ENCODE measurements at regions not wholly inside any gene's neighbourhood (a gene's known extent, or its start where the extent isn't known, plus 50 kb on each side); places are given as distances from the start of the nearest gene placed in this dataset.

GRCh38 chr2:200725596-200725995 is 86.1 kb upstream of the BZW1 start:
- DNase-seq (ENCODE audit: low read depth in 4 of 4, low spot score in 2 of 4), result no peak

DNA sequence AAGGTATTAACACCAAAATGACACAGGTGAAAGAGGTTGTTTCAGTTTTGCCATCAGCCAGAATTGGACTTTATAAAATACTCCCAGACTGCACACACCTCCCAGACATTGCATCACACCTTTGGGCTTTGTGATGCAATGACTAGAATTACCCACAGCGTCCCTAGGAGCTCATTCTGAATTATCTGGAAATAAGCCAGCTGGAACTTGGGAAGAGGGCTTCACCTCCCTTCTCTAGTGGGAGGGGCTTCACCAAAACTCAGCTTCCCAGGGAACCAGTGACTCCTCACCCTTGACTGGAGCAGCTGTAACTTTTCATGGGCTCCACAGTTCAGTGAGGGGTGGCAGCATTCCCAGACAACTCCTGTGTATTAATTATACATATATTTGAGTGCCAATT is 83.1 kb upstream of the BZW1 start:
- no peak for DNase-seq (ENCODE audit: low read depth in 4 of 4, low spot score in 2 of 4)

DNA sequence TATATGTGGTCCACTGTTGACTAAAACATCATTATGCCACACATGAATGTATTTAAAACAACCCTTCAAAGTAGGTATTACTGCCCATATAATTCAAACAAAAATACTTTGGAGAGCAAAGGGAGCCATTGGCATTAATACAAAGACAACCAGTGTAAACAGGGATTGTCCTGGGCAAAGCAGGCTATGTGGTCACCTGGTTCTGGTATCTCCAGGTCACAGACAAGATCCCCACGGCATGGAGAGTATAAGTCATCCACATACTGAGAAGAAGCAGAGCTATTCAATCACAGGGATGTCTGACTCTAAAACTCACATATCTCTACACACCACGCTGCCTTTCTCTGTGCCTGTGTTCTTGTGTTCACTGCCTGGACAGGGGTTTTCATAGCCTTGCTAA is 81.4 kb upstream of the BZW1 start:
- no peak for DNase-seq (ENCODE audit: low read depth in 4 of 4, low spot score in 2 of 4)

- DNase-seq (ENCODE audit: low read depth in 4 of 4, low spot score in 2 of 4), result no peak
These were observed 80.8 kb upstream of the BZW1 start for GRCh38 chr2:200730960-200731359.

- DNase-seq (ENCODE audit: low read depth in 4 of 4, low spot score in 2 of 4), result no peak
These were observed 78.8 kb upstream of the BZW1 start for GRCh38 chr2:200732866-200733265.

GRCh38 chr2:200733713-200734198 is 78.0 kb upstream of the BZW1 start:
- DNase-seq (ENCODE audit: low read depth in 4 of 4, low spot score in 2 of 4), result no peak

GRCh38 chr2:200735061-200735460 is 76.6 kb upstream of the BZW1 start:
- DNase-seq (ENCODE audit: low read depth in 4 of 4, low spot score in 2 of 4), result no peak

DNA sequence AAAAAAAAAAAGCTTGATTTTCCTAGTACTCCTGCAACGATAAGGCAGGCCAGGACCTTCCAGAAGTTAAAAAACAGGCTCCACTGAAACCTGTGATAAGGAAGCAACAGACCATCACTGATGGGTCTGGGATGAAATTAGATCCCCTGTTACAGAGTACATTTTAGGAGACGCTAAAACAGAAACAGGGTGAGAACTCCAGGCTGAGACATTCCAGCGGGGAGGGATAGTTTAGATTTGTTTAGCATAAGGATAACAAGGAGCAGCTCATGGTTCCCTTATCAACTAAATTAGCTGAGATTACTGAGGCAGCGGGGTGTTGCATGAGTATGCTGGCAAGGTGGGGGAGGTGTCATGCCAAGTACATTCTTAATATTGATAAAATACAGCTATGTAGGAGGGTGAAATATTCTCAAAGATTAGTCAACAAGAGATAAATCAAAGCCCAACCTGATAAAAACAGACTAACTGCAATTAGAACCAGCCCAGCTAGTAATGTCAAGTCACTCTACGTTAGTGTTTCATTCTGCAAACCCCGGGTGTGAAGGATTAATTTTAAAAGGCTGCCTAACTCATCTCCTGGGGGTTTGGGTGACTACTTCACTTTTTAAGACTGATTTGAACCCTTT is 75.0 kb upstream of the BZW1 start:
- DNase-seq (ENCODE audit: low read depth in 4 of 4, low spot score in 2 of 4), result no peak

DNA sequence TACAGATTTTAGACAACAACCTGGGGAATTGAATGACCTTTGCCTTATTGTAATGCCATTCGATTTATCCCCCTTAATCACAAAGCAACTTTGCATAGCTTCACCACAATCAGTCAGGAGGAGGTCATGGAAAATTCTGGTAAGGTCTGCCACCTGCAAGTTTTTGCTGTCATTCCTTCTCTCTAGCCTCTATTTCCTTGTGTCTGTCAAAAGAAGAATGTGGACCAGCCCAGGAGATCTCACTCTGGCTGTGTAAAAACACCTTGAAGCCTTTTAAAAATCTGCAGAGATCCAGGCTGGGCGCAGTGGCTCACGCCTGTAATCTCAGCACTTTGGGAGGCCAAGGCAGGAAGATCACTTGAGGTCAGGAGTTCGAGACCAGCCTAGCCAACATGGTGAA is 74.1 kb upstream of the BZW1 start:
- no peak for DNase-seq (ENCODE audit: low read depth in 4 of 4, low spot score in 2 of 4)

GRCh38 chr2:200738590-200738989 is 73.1 kb upstream of the BZW1 start:
- DNase-seq (ENCODE audit: low read depth in 4 of 4, low spot score in 2 of 4), result no peak

DNA sequence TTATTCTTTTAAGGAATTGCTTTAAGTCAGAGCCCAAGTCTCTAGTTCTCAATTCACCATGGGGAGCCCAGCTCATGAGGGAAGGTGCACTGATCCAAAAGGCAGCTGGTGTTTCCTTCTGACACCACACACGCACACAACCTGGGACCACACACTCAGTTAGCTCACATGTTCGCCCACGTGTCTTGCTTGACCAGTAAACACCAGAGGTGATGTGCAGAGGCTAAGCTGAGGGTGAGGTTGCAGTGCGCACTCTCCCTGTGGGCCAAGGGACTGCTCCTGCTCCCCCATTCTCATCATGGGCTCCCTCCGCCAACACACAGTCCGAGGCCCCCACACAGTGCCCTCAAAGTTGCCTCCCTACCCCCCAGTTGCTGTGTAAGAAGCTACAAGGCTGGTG is 70.8 kb upstream of the BZW1 start:
- no peak for DNase-seq (ENCODE audit: low read depth in 4 of 4, low spot score in 2 of 4)

GRCh38 chr2:200741468-200742202 is 70.1 kb upstream of the BZW1 start:
- DNase-seq (ENCODE audit: low read depth in 4 of 4, low spot score in 2 of 4), result no peak

DNA sequence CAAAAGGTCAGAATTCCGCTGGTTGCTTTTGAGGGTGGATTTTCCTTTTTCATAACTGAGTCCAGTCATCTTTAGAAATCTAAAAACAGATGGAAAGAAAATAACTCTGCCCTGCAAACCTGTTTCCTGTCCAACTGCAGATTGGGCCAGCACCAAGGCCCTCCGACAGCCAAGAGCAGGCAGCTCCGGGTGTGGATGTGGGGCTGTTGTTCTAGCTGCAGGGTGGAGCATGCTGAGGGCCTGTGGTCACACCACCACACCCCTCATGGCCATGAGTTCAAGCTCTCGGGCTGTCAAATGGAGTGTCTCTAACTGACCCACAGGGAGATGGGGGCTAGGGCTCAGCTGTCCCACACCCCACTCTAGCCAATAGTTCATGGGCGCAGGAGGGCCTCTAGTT is 69.3 kb upstream of the BZW1 start:
- no peak for DNase-seq (ENCODE audit: low read depth in 4 of 4, low spot score in 2 of 4)

DNA sequence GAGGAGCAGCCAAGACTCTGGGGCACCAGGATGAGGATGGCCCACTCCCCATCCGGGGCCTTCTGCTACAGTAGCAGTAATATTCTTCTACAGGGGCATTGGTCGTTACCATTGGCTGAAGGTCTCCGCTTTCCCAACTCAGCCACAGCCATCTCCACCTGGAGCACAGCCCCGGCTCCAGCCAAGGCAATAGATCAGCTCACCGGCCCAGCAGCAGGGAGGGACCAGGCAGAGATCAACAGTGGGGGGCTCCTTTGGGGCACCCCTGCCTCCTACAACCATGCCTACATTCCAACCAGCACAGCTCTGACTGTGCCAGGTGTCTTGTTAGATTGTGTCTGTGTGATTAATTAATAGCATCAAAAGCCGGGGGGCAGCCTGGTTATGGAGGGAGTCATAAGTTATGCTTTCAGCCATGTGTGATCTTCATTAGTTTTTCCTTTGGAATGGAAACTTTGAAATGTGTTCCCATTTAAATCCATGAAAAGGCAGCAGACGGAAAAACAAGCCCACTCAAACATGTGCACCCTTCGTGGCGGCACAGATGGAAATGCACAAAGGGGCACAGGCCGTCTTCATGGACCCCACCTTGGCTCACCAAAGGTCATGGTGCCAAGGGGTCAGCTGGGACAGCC is 68.6 kb upstream of the BZW1 start:
- DNase-seq (ENCODE audit: low read depth in 4 of 4, low spot score in 2 of 4), result no peak

DNA sequence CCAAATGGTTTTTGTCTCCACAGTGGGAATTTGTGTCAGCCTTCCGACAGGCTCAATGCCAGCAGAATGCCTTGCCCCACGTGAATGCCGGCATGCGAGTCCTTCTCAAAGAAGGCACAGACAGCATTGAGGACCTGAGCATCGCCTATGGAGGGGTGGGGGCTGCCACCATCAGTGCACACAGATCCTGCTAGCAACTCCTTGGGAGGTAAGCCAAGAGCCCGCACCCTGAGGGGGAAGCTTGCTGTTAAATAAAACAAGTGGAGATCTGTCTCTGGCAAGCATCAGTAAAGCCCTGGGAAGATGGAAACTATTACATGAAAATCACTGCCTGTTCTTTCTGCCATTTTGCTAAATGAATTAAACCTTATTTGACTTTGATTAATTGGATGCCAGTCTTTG is 67.5 kb upstream of the BZW1 start:
- DNase-seq (ENCODE audit: low read depth in 4 of 4, low spot score in 2 of 4), result no peak

GRCh38 chr2:200746301-200746700 is 65.4 kb upstream of the BZW1 start:
- no peak for DNase-seq (ENCODE audit: low read depth in 4 of 4, low spot score in 2 of 4)

- DNase-seq (ENCODE audit: low read depth in 4 of 4, low spot score in 2 of 4), result peak in 2 of 4 donors; percentile 19 to 34
These were observed 63.8 kb upstream of the BZW1 start for GRCh38 chr2:200747668-200748618.

DNA sequence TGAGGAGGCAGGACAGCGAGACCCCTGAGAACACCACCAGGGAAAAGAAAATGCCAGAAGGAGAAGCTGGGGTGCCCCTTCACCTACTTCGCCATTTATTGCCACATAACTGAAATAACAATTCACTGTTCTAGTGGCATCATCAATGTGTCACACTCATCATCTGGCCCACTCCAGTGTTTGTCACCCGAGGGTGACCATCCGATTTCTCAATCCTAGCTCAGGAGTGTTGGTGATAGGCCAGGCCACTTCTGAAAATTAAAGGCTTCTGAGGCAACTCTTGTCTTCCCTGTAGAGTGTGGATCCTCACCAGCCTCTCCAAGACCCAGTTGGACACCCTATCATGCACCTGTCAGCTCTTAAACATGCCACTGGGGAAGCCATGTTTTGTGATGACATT is 62.9 kb upstream of the BZW1 start:
- no peak for DNase-seq (ENCODE audit: low read depth in 4 of 4, low spot score in 2 of 4)

DNA sequence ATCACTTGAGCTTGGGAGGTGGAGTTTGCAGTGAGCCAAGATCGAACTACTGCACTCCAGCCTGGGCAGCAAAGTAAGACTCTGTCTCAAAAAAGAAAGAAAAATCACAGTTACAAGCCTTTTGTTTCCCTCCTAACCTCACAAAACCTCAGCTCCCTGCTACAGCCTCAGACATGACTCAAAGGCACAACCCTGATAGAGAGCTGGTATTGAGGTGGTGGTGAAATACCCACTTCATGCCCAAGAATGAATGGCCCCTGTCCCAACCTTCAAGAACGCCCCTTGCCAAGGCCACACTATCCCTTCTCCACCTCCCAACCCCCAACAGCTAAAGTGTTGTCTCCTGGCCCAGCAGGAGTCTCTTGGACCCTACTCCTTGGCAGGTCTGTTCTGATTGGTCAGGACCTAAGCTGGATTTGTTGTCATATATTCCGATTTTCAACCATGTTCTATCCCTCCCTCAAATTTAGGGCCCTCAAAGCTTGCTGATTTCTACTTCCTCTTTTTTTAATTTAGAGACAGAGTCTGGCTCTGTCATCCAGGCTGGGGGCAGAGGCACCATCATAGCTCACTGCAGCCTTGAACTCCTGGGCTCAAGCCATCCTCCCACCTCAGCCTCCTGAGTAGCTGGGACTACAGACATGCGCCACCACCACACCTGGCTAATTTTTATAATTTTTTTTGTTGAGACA is 61.9 kb upstream of the BZW1 start:
- no peak for DNase-seq (ENCODE audit: low read depth in 4 of 4, low spot score in 2 of 4)

DNA sequence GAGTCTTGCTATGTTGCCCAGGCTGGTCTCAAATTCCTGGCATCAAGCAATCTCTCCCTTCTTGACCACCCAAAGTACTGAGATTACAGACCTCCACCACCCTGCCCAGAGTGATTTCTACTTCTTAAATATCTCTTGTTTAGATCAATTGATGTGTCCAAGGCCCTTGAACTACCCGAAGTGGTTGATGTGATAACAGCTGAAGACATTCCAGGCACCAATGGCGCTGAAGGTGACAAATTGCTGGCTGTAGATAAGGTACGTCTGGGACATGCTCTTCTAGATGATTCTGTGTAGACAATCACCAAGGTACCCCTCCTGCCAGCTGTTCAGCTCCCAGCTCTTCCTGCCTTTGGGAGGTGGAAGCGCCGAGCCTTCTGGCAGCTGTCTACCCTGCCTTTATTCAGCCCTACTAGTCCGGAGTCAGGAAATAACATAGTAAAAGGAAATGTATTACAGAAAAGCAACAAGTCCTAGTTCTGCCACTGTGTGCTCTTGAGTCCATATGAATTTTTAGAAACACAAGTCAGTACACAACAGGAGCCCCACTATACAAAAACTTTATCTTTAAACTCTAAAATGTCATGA is 61.3 kb upstream of the BZW1 start:
- DNase-seq (ENCODE audit: low read depth in 4 of 4, low spot score in 2 of 4), result no peak

Measured in left renal cortex interstitium (tissue), 4 donors.